CD4-positive, alpha-beta T cell treated with Interleukin-21 for 1 hour (primary cell): ENCODE measurements at regions not wholly inside any gene's neighbourhood (a gene's known extent, or its start where the extent isn't known, plus 50 kb on each side); places are given as distances from the start of the nearest gene placed in this dataset.

Source experiments
- DNase-seq: peaks from one replicate; pipeline ENCODE4 v3.0.0-alpha.2; 2020

- DNase-seq: no peak
Observed at GRCh38 chr12:94777936-94778335, 127.6 kb upstream of the TMCC3 start.

GRCh38 chr12:94775710-94776109 is 125.4 kb upstream of the TMCC3 start:
- DNase-seq: no peak

DNA sequence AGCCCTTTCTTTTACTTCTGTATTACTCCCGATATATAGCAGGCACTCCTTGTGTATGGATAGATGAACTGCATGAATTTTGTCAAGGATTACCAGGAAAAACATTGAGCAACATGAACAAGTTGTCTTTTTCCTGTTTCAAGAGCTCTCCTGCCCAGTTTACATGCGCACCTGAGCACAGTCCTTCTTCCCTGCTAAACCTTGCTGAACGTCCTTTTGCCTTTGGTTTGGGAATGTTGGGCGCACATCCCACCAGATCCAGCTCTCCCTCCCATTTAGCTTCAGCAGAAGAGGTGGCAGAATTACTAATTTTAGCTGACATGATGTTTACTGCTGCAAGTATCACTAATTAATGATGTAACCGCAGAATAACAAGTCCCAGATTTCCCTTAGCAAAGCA is 121.4 kb upstream of the TMCC3 start:
- DNase-seq: no peak

- DNase-seq: no peak
Observed at GRCh38 chr12:94771199-94771598, 120.8 kb upstream of the TMCC3 start.

DNA sequence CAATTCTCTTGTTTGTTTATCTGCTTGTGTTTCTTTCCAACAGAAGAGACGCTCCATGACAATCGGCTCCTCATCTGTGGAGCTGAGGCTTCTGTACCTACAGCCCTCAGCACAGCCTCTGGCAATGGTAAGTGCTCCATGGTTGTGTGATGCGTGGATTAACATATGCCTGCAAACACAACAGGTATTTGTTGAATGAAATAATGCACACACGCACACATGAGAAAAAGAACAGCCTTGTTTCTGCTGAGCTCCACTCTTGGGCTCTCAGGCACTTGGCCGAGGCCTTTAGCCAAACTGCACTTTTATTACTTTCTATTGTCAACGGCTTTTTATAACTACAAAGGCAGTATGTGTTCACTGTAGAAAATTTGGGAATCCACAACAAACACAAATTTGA is 120.4 kb upstream of the TMCC3 start:
- DNase-seq: no peak

- DNase-seq: no peak
Observed at GRCh38 chr12:94769776-94770759, 119.7 kb upstream of the TMCC3 start.

DNA sequence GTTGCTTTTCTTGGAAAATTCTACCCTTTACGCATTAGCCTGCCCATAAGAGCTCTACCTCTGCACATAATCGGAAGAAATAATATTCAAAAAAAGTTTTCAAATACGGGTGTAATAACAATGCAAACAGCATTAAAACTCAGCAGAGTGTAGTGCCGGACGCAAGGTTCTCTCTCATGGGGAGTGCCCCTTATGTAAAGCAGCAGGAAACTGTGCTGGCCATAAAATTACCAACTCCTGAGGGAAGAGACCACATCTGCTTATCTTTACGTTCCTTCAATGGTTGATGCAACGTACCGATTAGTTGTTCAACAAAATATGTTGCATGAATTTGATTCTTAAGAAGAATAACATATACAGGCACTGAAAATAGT is 118.7 kb upstream of the TMCC3 start:
- DNase-seq: no peak

GRCh38 chr12:94768398-94769046 is 118.2 kb upstream of the TMCC3 start:
- DNase-seq: no peak

- no peak for DNase-seq
Observed at GRCh38 chr12:94767956-94768355, 117.6 kb upstream of the TMCC3 start.

- no peak for DNase-seq
Observed at GRCh38 chr12:94766397-94766796, 116.0 kb upstream of the TMCC3 start.

DNA sequence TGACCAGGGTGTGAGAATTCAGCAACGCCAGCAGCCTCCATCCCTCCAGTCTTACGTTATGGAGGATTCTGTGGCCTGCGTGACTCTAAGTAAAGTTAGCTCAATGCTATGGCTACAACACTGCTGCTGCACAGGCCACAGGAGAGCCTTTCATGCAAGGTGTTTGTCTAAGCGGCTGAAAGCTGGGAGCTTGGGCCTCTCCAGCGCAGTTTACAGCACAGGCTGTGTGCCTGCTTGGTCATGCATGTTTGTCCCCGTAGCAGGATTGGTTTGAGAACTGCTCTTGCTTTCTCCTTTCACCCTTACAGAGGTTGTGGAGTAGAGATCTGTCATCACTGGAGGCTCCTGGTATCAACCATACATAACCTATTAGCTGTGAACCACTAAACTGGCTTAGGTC is 113.1 kb upstream of the TMCC3 start:
- no peak for DNase-seq

DNA sequence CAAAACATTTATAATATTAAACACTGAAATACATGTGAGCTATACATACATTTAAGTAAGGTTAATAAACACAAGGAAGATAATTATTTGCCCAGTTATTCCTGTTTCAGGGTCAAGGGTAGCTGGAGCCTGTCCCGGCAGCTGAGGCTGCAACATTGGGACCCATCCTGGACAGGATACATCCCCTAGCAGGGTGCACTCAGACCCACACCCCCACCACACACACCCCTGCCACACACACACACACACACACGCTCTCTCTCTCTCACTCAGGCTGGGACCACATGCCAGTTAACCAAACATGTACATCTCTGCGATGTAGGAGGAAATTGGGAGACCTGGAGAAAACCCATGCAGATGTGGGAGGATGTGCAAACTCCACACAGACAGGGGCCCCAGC is 112.6 kb upstream of the TMCC3 start:
- DNase-seq: no peak

GRCh38 chr12:94762259-94762942 is 112.0 kb upstream of the TMCC3 start:
- DNase-seq: no peak

DNA sequence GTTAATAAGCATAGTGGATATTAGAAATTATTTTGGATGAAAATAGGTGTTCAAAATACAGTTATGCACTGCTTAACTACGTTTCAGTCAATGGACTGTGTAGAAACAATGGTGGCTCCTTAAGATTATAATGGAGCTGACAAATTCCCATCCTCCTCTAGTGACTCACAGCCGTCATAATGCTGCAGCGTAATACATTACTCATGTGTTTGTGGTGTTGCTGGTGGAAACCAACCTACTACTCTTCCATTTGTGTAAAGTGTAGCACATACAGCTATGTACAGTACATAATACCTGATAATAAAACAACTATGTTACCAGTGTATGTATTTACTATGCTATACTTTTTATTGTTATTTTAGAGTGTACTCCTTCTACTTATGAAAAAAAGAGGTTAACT is 111.2 kb upstream of the TMCC3 start:
- DNase-seq: no peak

DNA sequence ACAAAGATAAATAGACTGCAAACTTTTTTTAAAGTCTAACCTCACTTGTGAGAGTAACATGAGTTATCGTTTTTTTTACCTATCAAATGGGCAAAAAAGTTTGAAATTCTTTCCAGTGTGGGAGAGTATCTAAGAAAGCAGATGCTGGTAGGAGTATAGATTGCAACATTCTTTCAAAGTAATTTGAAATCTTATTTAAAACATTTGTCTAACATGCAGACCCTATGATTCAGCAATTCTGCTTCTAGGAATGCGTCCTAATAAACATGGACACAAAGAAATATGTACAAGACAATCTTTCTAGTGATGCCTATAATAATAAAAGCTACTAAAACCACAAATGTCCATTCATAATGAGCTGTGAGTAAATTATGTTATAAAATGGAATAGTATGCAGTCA is 110.4 kb upstream of the TMCC3 start:
- DNase-seq: no peak

- no peak for DNase-seq
Observed at GRCh38 chr12:94756789-94757188, 106.4 kb upstream of the TMCC3 start.

DNA sequence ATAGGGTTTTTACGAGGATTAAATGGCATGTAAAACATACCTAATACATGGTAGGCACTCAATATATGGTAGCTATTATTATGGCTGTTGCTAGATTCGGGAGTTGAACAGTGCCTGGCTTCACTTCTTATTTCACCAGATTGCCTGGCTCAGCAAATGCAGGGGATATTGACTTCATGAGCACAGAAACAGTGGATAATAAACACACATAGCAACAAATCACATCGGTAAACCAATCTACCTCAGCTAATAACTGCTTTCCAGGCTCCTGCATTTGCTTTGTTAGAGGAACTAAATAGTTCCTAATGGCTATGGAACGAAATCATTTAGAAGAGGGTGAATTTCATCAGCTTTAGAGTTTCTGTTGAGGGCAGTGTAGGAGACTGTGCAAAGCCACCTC is 105.2 kb upstream of the TMCC3 start:
- DNase-seq: no peak

- no peak for DNase-seq
Observed at GRCh38 chr12:94754653-94755052, 104.3 kb upstream of the TMCC3 start.

- no peak for DNase-seq
Observed at GRCh38 chr12:94753036-94753679, 102.8 kb upstream of the TMCC3 start.

DNA sequence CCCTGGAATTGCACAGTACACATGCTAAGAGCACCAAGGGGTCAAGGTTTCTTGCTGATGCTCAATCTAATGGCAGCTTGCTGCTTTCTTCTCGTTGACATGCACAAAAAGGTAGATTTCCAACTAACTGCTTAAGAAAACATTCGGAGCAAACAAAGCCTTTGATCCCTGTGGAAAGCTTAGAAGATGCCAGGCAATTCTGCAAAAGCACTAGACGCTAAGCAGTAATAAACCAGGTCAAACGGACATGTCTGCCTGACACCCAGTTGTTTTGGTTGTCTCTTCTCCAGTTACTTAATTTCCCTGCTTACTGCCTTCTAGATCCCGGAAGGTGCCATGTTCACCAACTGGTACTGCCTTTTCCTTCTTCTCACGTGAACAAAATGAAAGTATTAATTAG is 100.5 kb upstream of the TMCC3 start:
- DNase-seq: no peak

DNA sequence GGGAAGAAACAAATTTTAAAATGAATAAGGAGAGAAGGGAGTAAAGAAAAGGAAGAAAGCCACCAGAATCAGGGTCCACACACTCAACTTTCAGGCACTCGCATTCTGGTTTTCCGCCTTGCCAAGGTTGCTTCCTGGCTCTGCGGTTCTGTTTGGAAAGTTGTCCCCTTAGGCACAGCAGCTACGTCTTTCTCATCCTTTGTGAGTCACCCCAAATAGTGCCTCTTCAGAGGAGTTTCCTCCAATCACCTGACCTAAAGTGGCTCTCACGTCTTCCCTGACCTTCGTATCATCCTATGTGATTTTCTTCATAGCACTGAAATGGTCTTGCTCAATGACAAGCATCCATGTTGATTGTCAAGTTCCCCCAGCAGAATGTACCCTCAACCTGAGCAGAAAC is 99.5 kb upstream of the TMCC3 start:
- DNase-seq: no peak

GRCh38 chr12:94749455-94749854 is 99.1 kb upstream of the TMCC3 start:
- no peak for DNase-seq

- no peak for DNase-seq
Observed at GRCh38 chr12:94748726-94749421, 98.5 kb upstream of the TMCC3 start.
